CD4-positive, CD25-positive, alpha-beta regulatory T cell (primary cell): ENCODE measurements at regions not wholly inside any gene's neighbourhood (a gene's known extent, or its start where the extent isn't known, plus 50 kb on each side); places are given as distances from the start of the nearest gene placed in this dataset.

Experiments used
- ATAC-seq, 2 donors: fragments of 150-1000 bp; cut with Tn5 transposase; one replicate each; pipeline ENCODE4 v1.10.0; 2021; ENCODE audit warnings: low read depth in 2 of 2, moderate number of reproducible peaks in 2 of 2, moderate library complexity in 1 of 2
- DNase-seq, 3 donors: peaks; one replicate each; pipeline versions ENCODE4 v3.0.0 to v3.0.0-alpha.2; 2012 to 2022; ENCODE audit warnings: mixed read lengths in 1 of 3
- H3K27ac ChIP-seq: one replicate; pipeline ENCODE4 v1.7.0; 2013; ENCODE audit warnings: mild to moderate bottlenecking, low read length; ENCODE audit not compliant: insufficient read depth, poor library complexity, severe bottlenecking
- H3K27me3 ChIP-seq: one replicate; pipeline ENCODE4 v1.7.0; 2013; ENCODE audit warnings: low read length; ENCODE audit not compliant: control insufficient read depth, insufficient read depth
- H3K36me3 ChIP-seq: one replicate; pipeline ENCODE4 v1.7.0; 2013; ENCODE audit warnings: mild to moderate bottlenecking, low read length, moderate library complexity; ENCODE audit not compliant: control insufficient read depth, insufficient read depth
- H3K4me1 ChIP-seq: 2 replicates; pipeline ENCODE4 v1.7.0; 2013; ENCODE audit warnings: mild to moderate bottlenecking, low read length; ENCODE audit not compliant: insufficient read depth, control insufficient read depth, poor library complexity, severe bottlenecking
- H3K4me3 ChIP-seq: one replicate; pipeline ENCODE4 v1.7.0; 2013; ENCODE audit warnings: low read depth, mild to moderate bottlenecking, low read length, moderate library complexity
- H3K9me3 ChIP-seq, 2 experiments: 1 replicate in 1 of 2; 2 replicates in 1 of 2; pipeline ENCODE4 v1.7.0; 2013; ENCODE audit warnings: low read length in 2 of 2, mild to moderate bottlenecking in 1 of 2, moderate library complexity in 1 of 2; ENCODE audit not compliant: control insufficient read depth in 2 of 2
- H3K27ac Mint-ChIP-seq, 3 donors: one replicate each; pipeline ENCODE4 v1.8.0; 2020 to 2022; ENCODE audit warnings: mild to moderate bottlenecking in 3 of 3, mixed read lengths in 3 of 3, moderate library complexity in 2 of 3
- H3K27me3 Mint-ChIP-seq: one replicate; pipeline ENCODE4 v1.8.0; 2022; ENCODE audit warnings: mild to moderate bottlenecking, mixed read lengths
- H3K36me3 Mint-ChIP-seq: one replicate; pipeline ENCODE4 v1.8.0; 2020; ENCODE audit warnings: mixed read lengths
- H3K4me1 Mint-ChIP-seq, 4 donors: one replicate each; pipeline ENCODE4 v1.8.0; 2020 to 2022; ENCODE audit warnings: mixed read lengths in 4 of 4, mild to moderate bottlenecking in 1 of 4
- H3K4me3 Mint-ChIP-seq, 4 donors: one replicate each; pipeline ENCODE4 v1.8.0; 2020 to 2022; ENCODE audit warnings: mild to moderate bottlenecking in 4 of 4, mixed read lengths in 4 of 4, moderate library complexity in 3 of 4
- H3K9me3 Mint-ChIP-seq, 7 donors: one replicate each; pipeline ENCODE4 v1.8.0; 2020 to 2022; ENCODE audit warnings: mixed read lengths in 7 of 7, mild to moderate bottlenecking in 3 of 7, moderate library complexity in 2 of 7

- Histone ChIP-seq H3K4me3 (no peak overlapping the region), H3K4me1 (no peaks in the 10 kb centered on the region), H3K36me3 (no peaks in the 10 kb centered on the region), H3K9me3 (no peaks in the 10 kb centered on the region), H3K27me3 (no peaks in the 10 kb centered on the region), H3K27ac (no peak overlapping the region)
- ATAC-seq (no peak), DNase-seq (no peak)
- peaks cover 0 to 3% (median 1%) of the 10 kb centered on the region in 7 donors for H3K9me3 Mint-ChIP-seq
- H3K36me3 Mint-ChIP-seq = peaks cover 13% of the 10 kb centered on the region
- H3K27ac Mint-ChIP-seq = no peak overlapping the region
- no peak overlapping the region for H3K4me3 Mint-ChIP-seq
- H3K4me1 Mint-ChIP-seq = no peaks in the 10 kb centered on the region
- H3K27me3 Mint-ChIP-seq = no peaks in the 10 kb centered on the region
Observed at GRCh38 chr2:18922276-18922675, 332.9 kb upstream of the NT5C1B start.

GRCh38 chr2:18918280-18918679 is 328.9 kb upstream of the NT5C1B start:
- no peaks in the 10 kb centered on the region for H3K36me3 ChIP-seq
- H3K4me1 ChIP-seq = no peaks in the 10 kb centered on the region
- no peaks in the 10 kb centered on the region for H3K4me1 Mint-ChIP-seq
- H3K9me3 Mint-ChIP-seq = peaks cover 0 to 3% (median 0%) of the 10 kb centered on the region in 7 donors
- H3K4me3 ChIP-seq = no peak overlapping the region
- no peak overlapping the region for H3K4me3 Mint-ChIP-seq
- peaks cover 10% of the 10 kb centered on the region for H3K36me3 Mint-ChIP-seq
- no peak for DNase-seq
- H3K27me3 Mint-ChIP-seq = no peaks in the 10 kb centered on the region
- H3K27ac Mint-ChIP-seq = no peak overlapping the region
- no peak overlapping the region for H3K27ac ChIP-seq
- no peak for ATAC-seq
- H3K9me3 ChIP-seq = no peaks in the 10 kb centered on the region
- no peaks in the 10 kb centered on the region for H3K27me3 ChIP-seq

GRCh38 chr2:18915227-18915626 is 325.9 kb upstream of the NT5C1B start:
- no peaks in the 10 kb centered on the region for H3K4me1 Mint-ChIP-seq
- H3K36me3 ChIP-seq = no peaks in the 10 kb centered on the region
- no peaks in the 10 kb centered on the region for H3K27me3 ChIP-seq
- no peaks in the 10 kb centered on the region for H3K4me1 ChIP-seq
- no peak for ATAC-seq
- no peak overlapping the region for H3K27ac Mint-ChIP-seq
- no peak overlapping the region for H3K4me3 ChIP-seq
- DNase-seq = no peak
- H3K27me3 Mint-ChIP-seq = no peaks in the 10 kb centered on the region
- H3K4me3 Mint-ChIP-seq = no peak overlapping the region
- H3K36me3 Mint-ChIP-seq = peaks cover under 1% of the 10 kb centered on the region
- peaks cover 0 to 2% (median 0%) of the 10 kb centered on the region in 7 donors for H3K9me3 Mint-ChIP-seq
- H3K27ac ChIP-seq = no peak overlapping the region
- H3K9me3 ChIP-seq = no peaks in the 10 kb centered on the region

GRCh38 chr2:18913512-18913911 is 324.1 kb upstream of the NT5C1B start:
- Mint-ChIP-seq H3K4me3 (no peak overlapping the region), H3K36me3 (no peaks in the 10 kb centered on the region), H3K9me3 (peaks cover 0 to 2% (median 0%) of the 10 kb centered on the region in 7 donors), H3K27ac (no peak overlapping the region), H3K27me3 (no peaks in the 10 kb centered on the region), H3K4me1 (no peaks in the 10 kb centered on the region)
- no peak for ATAC-seq
- Histone ChIP-seq H3K4me1 (no peaks in the 10 kb centered on the region), H3K27me3 (no peaks in the 10 kb centered on the region), H3K27ac (no peak overlapping the region), H3K9me3 (no peaks in the 10 kb centered on the region), H3K4me3 (no peak overlapping the region), H3K36me3 (no peaks in the 10 kb centered on the region)
- DNase-seq = no peak

GRCh38 chr2:18912225-18912888 is 323.0 kb upstream of the NT5C1B start:
- no peak overlapping the region for H3K4me3 ChIP-seq

GRCh38 chr2:18911416-18911815 is 322.0 kb upstream of the NT5C1B start:
- DNase-seq (no peak), ATAC-seq (no peak)
- H3K27me3 ChIP-seq = no peaks in the 10 kb centered on the region
- no peak overlapping the region for H3K27ac Mint-ChIP-seq
- H3K4me1 Mint-ChIP-seq = no peaks in the 10 kb centered on the region
- H3K36me3 Mint-ChIP-seq = peaks cover 6% of the 10 kb centered on the region
- peaks cover 0 to 4% (median 1%) of the 10 kb centered on the region in 7 donors for H3K9me3 Mint-ChIP-seq
- H3K27me3 Mint-ChIP-seq = no peaks in the 10 kb centered on the region
- no peak overlapping the region for H3K4me3 Mint-ChIP-seq
- no peaks in the 10 kb centered on the region for H3K36me3 ChIP-seq
- no peak overlapping the region for H3K27ac ChIP-seq
- H3K4me3 ChIP-seq = no peak overlapping the region
- H3K4me1 ChIP-seq = no peaks in the 10 kb centered on the region
- H3K9me3 ChIP-seq = no peaks in the 10 kb centered on the region

More at GRCh38 chr2:18912225-18912888, 323.0 kb upstream of the NT5C1B start:
- Mint-ChIP-seq H3K27me3 (no peaks in the 10 kb centered on the region), H3K4me1 (no peaks in the 10 kb centered on the region), H3K4me3 (no peak overlapping the region), H3K36me3 (no peaks in the 10 kb centered on the region), H3K9me3 (peaks cover 0 to 2% (median 0%) of the 10 kb centered on the region in 7 donors), H3K27ac (no peak overlapping the region)
- H3K36me3 ChIP-seq = no peaks in the 10 kb centered on the region
- H3K27ac ChIP-seq = no peak overlapping the region
- H3K4me1 ChIP-seq = no peaks in the 10 kb centered on the region
- H3K27me3 ChIP-seq = no peaks in the 10 kb centered on the region
- no peaks in the 10 kb centered on the region for H3K9me3 ChIP-seq
- DNase-seq (no peak), ATAC-seq (no peak)

- Histone ChIP-seq H3K36me3 (no peaks in the 10 kb centered on the region), H3K4me1 (no peaks in the 10 kb centered on the region), H3K9me3 (no peaks in the 10 kb centered on the region), H3K4me3 (no peak overlapping the region), H3K27ac (no peak overlapping the region), H3K27me3 (no peaks in the 10 kb centered on the region)
- Mint-ChIP-seq H3K36me3 (peaks cover 6% of the 10 kb centered on the region), H3K27me3 (no peaks in the 10 kb centered on the region), H3K4me1 (no peaks in the 10 kb centered on the region), H3K9me3 (peaks cover 0 to 4% (median 1%) of the 10 kb centered on the region in 7 donors), H3K27ac (no peak overlapping the region), H3K4me3 (no peak overlapping the region)
- ATAC-seq = no peak
- DNase-seq = no peak
Observed at GRCh38 chr2:18910843-18911242, 321.5 kb upstream of the NT5C1B start.

GRCh38 chr2:18907937-18908336 is 318.6 kb upstream of the NT5C1B start:
- peaks cover 6% of the 10 kb centered on the region for H3K36me3 Mint-ChIP-seq

More at GRCh38 chr2:18907937-18908336, 318.6 kb upstream of the NT5C1B start:
- Histone ChIP-seq H3K4me1 (no peaks in the 10 kb centered on the region), H3K27ac (no peak overlapping the region), H3K9me3 (no peaks in the 10 kb centered on the region), H3K36me3 (no peaks in the 10 kb centered on the region), H3K4me3 (no peak overlapping the region), H3K27me3 (no peaks in the 10 kb centered on the region)
- ATAC-seq = no peak
- Mint-ChIP-seq H3K4me1 (no peaks in the 10 kb centered on the region), H3K27me3 (no peaks in the 10 kb centered on the region), H3K27ac (no peak overlapping the region), H3K9me3 (peaks cover 0 to 4% (median 3%) of the 10 kb centered on the region in 7 donors), H3K4me3 (no peak overlapping the region)
- no peak for DNase-seq
